IgD-negative memory B cell (primary cell): ENCODE measurements at regions not wholly inside any gene's neighbourhood (a gene's known extent, or its start where the extent isn't known, plus 50 kb on each side); places are given as distances from the start of the nearest gene placed in this dataset.

Experiments
- H3K27ac Mint-ChIP-seq, 3 donors: one replicate each; pipeline ENCODE4 v1.8.0; 2020 to 2022; ENCODE audit warnings: mild to moderate bottlenecking in 3 of 3, mixed read lengths in 3 of 3, moderate library complexity in 1 of 3
- H3K27me3 Mint-ChIP-seq: one replicate; pipeline ENCODE4 v1.8.0; 2021; ENCODE audit warnings: mixed read lengths
- H3K36me3 Mint-ChIP-seq: one replicate; pipeline ENCODE4 v1.8.0; 2020; ENCODE audit warnings: mild to moderate bottlenecking, mixed read lengths
- H3K4me1 Mint-ChIP-seq, 3 donors: one replicate each; pipeline ENCODE4 v1.8.0; 2020 to 2022; ENCODE audit warnings: mixed read lengths in 3 of 3, mild to moderate bottlenecking in 1 of 3
- H3K4me3 Mint-ChIP-seq, 4 donors: one replicate each; pipeline ENCODE4 v1.8.0; 2020 to 2022; ENCODE audit warnings: mild to moderate bottlenecking in 4 of 4, mixed read lengths in 4 of 4, moderate library complexity in 3 of 4
- H3K9me3 Mint-ChIP-seq, 3 donors: one replicate each; pipeline ENCODE4 v1.8.0; 2020 to 2021; ENCODE audit warnings: mixed read lengths in 3 of 3, mild to moderate bottlenecking in 1 of 3

DNA sequence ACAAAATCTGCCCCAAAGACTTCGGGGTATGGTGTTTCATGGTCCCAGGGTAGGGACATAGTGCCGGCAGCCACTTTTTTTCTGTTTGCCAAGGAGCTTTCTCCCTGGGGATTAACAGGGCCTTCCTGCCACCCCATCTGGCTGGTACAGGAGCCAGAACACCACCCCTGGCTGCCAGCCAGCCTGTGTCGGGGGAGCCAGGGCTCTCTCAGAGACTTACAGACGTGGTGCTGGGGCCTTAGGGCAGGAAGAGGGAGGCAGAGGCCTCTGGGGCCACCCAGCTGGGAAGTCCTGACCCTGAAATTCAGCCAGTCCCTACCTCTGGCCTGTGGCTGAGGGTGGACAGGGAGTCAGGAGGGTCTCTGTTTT lies 52.4 kb upstream of the CDON start:
- Mint-ChIP-seq H3K9me3 (no peaks in the 10 kb centered on the region), H3K27ac (peak overlapping the region in 1 of 3 donors; percentile 23), H3K4me3 (no peak overlapping the region), H3K27me3 (peaks cover 4% of the 10 kb centered on the region), H3K36me3 (no peaks in the 10 kb centered on the region), H3K4me1 (no peaks in the 10 kb centered on the region)

DNA sequence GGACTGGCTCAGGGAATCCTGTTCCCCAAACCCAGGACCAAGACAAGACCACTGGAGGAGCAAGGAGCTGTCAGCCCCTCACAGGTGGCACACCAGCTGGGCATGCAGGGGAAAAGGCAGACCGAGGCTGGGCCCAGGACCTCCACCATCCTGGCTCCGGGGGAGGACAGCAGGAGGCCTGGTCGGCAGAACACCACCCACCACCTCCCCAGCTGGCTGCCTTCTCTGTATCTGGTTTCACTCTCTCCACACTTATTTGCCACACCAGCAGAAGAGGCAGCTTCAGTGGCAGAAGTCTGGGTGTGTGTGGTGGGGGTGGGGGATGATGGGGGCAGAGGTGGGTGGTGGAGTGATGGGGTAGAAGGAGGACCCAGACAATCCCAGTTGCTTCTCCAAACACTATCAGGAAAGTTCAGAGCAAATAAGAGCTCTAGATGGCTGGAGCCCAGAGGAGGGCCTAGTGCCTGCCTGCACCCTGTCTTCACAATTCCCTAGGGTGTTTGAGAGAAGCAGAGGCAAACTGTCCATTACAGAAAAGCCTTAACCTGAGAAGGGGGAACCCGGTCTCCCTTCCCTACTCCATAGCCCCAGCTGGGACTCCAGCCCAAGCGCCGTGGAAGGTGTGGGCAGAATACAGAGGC lies 51.9 kb upstream of the CDON start:
- H3K36me3 Mint-ChIP-seq, result no peaks in the 10 kb centered on the region
- H3K9me3 Mint-ChIP-seq, result no peaks in the 10 kb centered on the region
- no peaks in the 10 kb centered on the region for H3K4me1 Mint-ChIP-seq
- no peak overlapping the region for H3K4me3 Mint-ChIP-seq
- peaks cover 5% of the 10 kb centered on the region for H3K27me3 Mint-ChIP-seq
- H3K27ac Mint-ChIP-seq, result no peak overlapping the region

DNA sequence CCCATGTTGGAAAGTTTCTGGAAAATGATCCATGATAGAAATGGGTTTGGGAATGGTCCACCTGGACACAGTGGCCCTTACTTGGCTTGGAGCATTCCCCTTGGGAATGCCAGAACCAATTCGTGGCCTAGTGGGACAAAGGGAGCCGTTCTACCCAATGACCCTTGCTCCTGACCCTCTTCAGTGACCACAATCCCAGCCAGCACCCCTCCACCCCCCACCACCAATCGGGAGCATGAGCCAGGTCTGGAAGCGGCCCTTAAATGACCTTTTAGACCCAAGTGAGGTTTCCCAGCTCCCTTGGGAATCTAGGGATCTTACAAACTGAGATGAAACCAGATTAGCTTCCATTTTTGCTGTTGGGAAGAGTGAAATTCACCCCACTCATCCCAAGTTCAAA lies 51.3 kb upstream of the CDON start:
- H3K27ac Mint-ChIP-seq, result no peak overlapping the region
- peak overlapping the region in 2 of 4 donors; percentile 28 to 29 for H3K4me3 Mint-ChIP-seq
- H3K9me3 Mint-ChIP-seq, result no peaks in the 10 kb centered on the region
- H3K27me3 Mint-ChIP-seq, result peaks cover 5% of the 10 kb centered on the region
- H3K36me3 Mint-ChIP-seq, result no peaks in the 10 kb centered on the region
- no peaks in the 10 kb centered on the region for H3K4me1 Mint-ChIP-seq

DNA sequence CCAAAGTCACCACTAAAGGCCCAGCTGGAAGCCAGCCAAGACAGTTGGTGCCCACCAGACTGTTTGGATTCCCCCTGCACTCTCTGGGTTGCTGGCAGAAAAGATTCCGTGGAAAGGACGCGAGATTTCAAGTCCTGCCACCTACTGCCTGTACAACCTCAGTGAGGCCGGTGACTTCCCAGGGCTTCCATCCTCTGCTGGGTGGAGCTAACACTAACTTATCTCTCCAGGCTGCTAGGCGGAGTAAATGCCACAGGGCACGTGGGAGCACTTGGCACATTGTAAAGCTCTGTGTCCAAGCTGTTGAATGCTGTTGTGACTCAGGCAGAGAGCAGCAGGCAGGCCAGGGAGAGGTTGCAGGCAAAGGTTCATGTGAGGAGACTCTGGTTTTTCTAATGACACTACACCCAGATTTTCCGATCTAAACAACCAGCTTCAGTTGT lies 50.9 kb upstream of the CDON start:
- Mint-ChIP-seq H3K36me3 (no peaks in the 10 kb centered on the region), H3K27ac (no peak overlapping the region), H3K4me1 (no peaks in the 10 kb centered on the region), H3K9me3 (no peaks in the 10 kb centered on the region), H3K4me3 (no peak overlapping the region), H3K27me3 (peaks cover 5% of the 10 kb centered on the region)

DNA sequence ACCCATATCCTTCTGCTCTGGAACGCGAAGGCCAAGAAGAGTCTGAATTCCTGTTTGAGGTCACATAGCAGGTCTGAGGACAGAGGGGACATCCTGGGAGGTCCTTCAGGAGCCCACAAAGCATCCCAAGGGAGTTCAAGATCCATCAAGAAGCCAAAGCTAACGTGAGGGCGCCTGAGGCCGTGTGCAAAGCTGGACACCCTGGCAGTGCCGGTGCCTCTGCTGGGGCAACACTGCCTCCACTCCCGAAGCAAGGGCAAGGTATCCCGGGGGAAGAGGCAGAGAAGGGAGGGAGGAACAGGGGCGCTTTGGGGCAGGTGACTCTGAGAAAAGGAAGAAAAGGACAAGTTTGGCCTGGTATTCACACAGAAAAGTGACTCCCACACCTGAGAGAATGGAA lies 50.3 kb upstream of the CDON start:
- Mint-ChIP-seq H3K4me3 (no peak overlapping the region), H3K9me3 (no peaks in the 10 kb centered on the region), H3K27me3 (peaks cover 5% of the 10 kb centered on the region), H3K27ac (no peak overlapping the region), H3K36me3 (no peaks in the 10 kb centered on the region), H3K4me1 (no peaks in the 10 kb centered on the region)

DNA sequence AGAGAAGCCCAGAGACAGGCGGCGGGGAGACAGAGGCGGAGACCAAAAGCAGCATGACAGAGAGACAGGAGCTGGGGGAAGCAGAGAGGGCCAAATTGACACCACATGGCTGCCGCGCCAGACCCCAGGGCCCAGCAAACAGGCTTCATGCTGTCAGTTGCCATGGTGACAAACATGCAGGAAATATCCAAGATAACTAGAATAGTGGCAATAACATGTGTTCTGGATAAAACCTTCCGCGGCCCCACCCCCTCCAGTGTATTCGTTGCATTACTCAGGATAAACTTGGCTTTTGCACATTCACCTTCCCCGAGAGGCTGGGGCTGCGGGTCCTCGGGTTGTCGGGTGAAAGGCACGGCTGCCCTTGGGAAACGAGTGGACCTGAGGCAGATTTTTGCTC lies 49.9 kb upstream of the CDON start:
- Mint-ChIP-seq H3K27ac (no peak overlapping the region), H3K9me3 (no peaks in the 10 kb centered on the region), H3K4me1 (no peaks in the 10 kb centered on the region), H3K36me3 (no peaks in the 10 kb centered on the region), H3K27me3 (peaks cover 5% of the 10 kb centered on the region), H3K4me3 (no peak overlapping the region)
